Fibroblast of lung (primary cell): ENCODE measurements at regions not wholly inside any gene's neighbourhood (a gene's known extent, or its start where the extent isn't known, plus 50 kb on each side); places are given as distances from the start of the nearest gene placed in this dataset.

Experiments used
- CTCF ChIP-seq, 2 donors: IDR thresholded peaks in 1 of 2; conservative IDR thresholded peaks in 1 of 2; 1 replicate in 1 of 2; 2 replicates in 1 of 2; pipeline ENCODE4 v1.5.1; 2011 to 2012; ENCODE audit warnings: low read length in 2 of 2, control low read depth in 1 of 2, inconsistent platforms in 1 of 2, low read depth in 1 of 2, mild to moderate bottlenecking in 1 of 2
- EZH2 ChIP-seq: IDR thresholded peaks from 2 replicates; pipeline ENCODE4 v1.5.1; 2012; ENCODE audit warnings: low read length, control low read depth, mild to moderate bottlenecking; ENCODE audit errors: missing control alignments

- TF ChIP-seq CTCF (conservative IDR thresholded peaks at IDR 0.05 in 1 of 2, IDR thresholded peaks at IDR 0.05 in 1 of 2; ENCODE audit: low read depth in 1 of 2, low read length in 2 of 2): no peak
- TF ChIP-seq EZH2: no peak
Observed at GRCh38 chr18:47331641-47332040, 80.2 kb upstream of the SKOR2 start.
